Limb (tissue), 2 donors: ENCODE measurements at regions not wholly inside any gene's neighbourhood (a gene's known extent, or its start where the extent isn't known, plus 50 kb on each side); places are given as distances from the start of the nearest gene placed in this dataset.

Experiments
- DNase-seq, 2 donors: peaks; one replicate each; pipeline ENCODE4 v3.0.0-alpha.2; 2016; ENCODE audit errors: extremely low spot score in 2 of 2

DNA sequence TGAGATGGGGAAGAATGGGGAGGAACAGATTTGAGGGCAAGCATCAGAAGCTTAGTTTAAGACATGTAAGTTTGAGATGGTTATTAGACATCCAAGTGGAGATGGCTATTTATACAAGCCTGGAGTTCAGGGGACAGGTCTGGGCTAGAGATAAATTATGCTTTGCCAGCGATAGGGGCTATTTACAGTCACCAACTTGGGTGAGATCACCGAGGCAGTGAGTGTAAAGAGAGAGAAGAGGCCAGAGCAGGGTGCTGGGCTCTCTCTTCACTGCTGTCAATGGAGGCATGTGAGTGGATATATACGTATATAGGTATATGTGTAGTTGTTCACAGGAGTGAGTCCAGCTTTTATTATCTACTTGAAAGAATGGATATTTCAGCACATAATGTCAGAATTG is 81.0 kb downstream of the QPCT start:
- no peak for DNase-seq

- DNase-seq: no peak
Measured at GRCh38 chr2:37427241-37427640, 82.8 kb downstream of the QPCT start.

GRCh38 chr2:37436323-37436722 is 91.9 kb downstream of the QPCT start:
- no peak for DNase-seq

DNA sequence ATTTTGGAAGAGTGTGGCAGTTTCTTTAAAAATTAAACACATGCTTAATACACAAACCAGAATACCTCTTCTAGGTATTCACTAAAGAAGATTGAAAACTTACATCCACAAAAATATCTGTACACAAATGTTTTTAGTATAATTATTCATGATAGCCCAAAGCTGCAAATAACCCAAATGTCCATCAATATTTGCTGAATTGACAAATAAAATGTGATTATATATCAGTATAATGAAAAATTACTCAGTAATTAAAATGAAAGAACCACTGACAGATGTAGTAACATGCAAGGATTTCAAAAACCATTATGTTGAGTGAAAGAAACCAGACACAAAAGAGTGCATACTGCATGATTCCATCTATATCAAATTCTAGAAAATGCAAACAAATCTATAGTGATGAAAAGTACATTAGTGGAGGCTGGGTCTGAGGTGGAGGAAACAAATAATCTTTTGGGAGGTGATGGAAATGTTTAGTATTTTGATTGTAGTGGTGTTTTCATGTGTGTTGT is 94.8 kb downstream of the QPCT start:
- DNase-seq: no peak

DNA sequence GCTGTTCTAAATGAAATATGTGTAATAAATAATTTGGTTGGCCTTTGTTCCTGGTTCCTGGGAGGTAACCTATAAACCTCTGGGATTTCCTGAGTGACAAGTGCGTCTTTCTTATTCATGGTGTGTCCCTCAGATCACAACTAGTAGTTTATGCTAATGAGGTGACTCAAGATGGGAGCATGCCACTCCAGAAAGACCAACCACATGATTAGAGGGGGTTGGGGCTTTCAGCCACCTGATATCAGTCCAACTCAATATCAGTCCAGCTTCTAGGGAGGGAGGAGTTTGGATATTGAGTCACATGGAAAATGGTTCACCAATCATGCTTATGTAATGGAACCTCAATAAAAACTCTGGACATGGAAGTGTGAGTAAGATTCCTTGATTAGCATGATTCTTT is 96.6 kb downstream of the QPCT start:
- no peak for DNase-seq

DNA sequence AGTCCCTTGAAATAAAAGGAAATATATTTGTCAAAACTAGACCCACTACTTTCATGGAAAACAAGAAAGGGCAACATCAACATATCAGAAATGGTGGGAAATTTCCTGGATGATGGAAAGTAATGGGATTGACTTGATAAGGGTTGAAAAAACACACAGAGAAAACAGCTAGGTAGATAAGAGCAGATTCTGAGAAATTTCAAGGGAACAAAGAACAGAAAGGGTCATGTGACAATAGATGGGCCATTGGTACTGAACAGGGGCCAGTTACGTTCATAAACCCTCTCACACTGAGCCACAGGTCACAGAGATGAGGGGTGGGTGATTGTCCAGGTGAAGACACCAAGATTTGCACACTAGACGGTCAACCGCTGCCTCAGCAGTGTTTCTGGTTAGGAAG is 98.7 kb downstream of the QPCT start:
- DNase-seq: no peak

DNA sequence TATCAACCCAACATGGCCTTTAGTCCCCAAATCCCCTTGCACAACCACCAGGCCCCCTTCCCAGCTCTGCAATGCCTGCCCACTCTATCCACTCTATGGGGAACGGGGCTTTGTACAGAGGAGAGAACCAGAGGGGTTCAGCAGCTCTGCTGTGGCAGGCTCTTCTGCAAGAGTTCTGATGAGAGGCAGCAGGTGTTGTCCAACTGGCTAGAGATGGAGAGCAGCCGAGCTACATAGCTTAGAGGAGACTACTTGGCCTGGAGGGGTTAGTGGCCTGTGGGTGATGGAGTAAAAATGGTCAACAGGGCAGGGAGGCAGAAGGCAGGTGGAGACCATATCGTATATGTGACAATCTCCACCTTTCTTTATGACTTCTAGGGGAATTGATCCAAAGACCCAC is 103.0 kb downstream of the QPCT start:
- DNase-seq: no peak

DNA sequence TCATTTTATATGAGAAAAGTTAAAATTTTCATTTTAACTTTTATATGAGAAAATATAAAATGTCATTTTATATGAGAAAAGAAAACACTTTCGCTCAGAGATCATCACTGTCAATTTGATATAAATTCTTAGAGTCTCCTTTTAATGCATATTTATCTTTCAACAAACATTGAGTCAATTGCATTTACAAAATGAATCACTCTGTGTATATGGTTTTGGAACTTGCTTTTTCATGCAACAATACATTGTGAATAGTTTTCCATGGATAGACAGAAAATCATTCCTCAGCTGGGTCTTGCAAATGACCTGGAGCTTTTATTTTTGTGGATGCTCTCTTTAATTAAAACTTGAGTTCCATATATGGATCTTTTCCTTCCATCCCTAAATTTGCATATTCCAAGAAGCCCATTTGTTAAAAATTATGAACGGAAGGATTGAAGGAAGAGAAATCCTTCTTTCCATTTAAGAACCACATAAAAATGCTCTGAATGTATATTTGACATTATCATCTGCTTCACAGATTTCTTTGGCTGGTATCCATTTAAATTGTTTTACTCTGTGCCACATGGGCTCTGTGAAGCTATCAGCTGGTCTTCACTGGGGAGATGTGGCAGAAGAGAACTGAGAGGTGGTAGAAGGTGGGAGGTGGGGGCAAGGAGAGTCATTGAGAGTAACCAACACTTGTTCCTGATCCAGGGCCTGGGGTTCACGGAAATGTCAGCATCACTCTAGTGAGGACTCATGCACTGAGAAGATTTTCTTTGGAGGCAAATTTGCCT is 104.1 kb downstream of the QPCT start:
- DNase-seq: no peak

- DNase-seq: peak; percentile 47 to 51
Measured at GRCh38 chr2:37449761-37450296, 105.4 kb downstream of the QPCT start.

- DNase-seq: no peak
Measured at GRCh38 chr2:37453027-37453426, 108.6 kb downstream of the QPCT start.

DNA sequence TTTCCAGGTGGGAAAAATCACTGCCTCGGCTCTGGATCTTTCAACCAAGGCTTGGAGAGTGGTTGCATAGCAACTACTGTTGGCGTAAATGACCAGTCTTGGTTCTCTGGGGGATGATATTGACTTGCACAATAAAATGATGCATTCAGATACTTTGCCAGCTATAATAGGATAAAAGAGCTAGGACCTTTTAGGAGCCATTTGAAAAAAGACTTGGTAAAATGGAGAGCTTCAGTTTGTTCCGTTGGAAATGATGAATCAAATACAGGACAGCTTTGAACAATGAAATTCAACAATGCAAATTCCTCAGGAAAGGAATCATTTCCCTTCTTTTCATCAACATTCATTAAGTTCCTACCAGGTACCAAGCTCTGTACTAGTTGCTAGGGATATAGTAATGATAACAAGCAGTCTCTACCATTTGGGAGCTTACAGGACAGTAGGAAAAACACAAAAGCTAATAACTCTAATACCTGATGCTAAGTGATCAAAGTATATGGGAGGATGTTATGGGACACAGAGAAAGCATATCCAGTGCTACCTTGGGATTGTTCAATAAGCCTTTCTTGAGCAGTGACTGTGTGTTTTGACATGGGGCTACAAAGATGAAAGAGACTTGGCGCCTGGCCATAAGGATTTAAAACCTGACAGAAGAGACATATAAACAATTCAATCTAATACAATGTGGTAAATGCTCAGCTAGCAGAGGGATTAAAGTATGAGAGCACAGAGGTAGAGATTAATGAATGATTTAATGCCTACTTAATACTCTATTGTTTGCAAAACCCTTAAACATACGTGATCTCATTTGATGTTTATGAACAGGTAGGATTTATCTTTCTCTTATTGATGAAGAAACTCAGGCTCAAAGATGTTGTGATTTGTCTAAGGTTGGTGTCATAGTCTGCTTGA is 110.7 kb downstream of the QPCT start:
- no peak for DNase-seq

- DNase-seq: no peak
Measured at GRCh38 chr2:37456479-37456878, 112.0 kb downstream of the QPCT start.

- DNase-seq: no peak
Measured at GRCh38 chr2:37457401-37457901, 113.0 kb downstream of the QPCT start.

GRCh38 chr2:37458133-37458532 is 113.7 kb downstream of the QPCT start:
- no peak for DNase-seq

GRCh38 chr2:37459095-37459981 is 114.9 kb downstream of the QPCT start:
- no peak for DNase-seq

DNA sequence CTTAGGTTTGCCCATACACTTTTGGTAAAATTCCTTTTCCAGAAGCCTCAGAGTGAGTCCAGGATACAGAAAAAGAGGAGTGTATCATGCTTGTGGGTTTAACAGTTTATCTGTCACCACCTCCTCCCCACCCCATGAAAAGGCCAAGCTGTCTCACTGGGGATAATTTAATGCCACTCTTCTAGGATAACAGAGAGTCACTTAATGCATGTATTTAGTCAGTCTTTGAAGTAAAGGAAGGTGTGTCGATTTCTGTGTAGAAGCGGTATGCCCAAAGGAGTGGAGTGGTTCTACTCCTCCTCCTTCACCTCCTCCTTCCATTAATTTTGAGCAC is 116.4 kb downstream of the QPCT start:
- DNase-seq: no peak

DNA sequence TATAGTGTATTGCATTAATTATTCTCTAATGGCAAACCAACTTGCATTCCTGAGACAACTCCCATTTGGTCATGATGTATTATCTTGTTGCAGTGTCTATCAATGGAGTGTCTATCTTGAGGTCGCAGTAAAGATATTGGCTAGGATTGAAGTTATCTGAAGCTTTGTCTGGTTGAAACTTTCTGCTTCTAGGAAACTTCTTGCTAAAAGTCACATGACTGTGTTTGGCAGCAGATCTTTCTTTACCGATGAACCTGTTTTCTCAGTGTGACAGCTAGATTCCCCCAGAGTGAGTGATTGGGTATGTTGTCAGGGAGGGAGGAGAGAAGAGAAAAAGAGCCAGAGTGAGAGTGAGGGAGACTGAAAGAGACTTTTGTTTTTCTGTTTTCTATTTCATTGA is 119.6 kb downstream of the QPCT start:
- no peak for DNase-seq

GRCh38 chr2:37466533-37467222 is 122.2 kb downstream of the QPCT start:
- DNase-seq: no peak

DNA sequence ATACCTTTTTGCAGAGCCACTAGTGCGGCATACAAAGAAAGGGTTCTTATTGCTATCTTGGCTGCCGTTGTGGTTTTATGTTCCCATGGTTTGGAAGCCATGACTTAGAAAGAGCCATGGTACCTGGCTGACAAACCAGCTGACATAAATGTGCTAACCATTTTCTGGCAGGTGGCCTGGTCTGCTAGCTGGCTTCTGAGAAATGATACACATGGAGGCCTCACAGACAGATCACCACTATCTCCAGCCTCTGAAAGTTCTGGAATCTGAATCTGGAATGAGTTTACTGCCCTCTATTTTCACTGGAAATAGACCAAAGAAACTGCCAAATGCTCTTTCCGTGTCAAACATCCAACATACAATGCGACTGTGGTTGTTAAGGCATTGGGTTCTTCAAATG is 123.7 kb downstream of the QPCT start:
- DNase-seq: no peak

GRCh38 chr2:37469126-37469525 is 124.7 kb downstream of the QPCT start:
- DNase-seq: no peak

GRCh38 chr2:37471104-37471503 is 126.7 kb downstream of the QPCT start:
- no peak for DNase-seq
